Stimulated activated CD4-positive, alpha-beta T cell treated with anti-CD3 and anti-CD28 coated beads, Interleukin-15, amount 100 ng/mL, for 48 hours (primary cell): ENCODE measurements at regions not wholly inside any gene's neighbourhood (a gene's known extent, or its start where the extent isn't known, plus 50 kb on each side); places are given as distances from the start of the nearest gene placed in this dataset.

Experiments used
- DNase-seq, 2 donors: peaks; one replicate each; pipeline ENCODE4 v3.0.0-alpha.2; 2020; ENCODE audit warnings: low read depth in 2 of 2

- no peak for DNase-seq
These were observed 467.2 kb upstream of the ARGLU1 start for GRCh38 chr13:107035186-107035585.

- DNase-seq, result no peak
These were observed 466.4 kb upstream of the ARGLU1 start for GRCh38 chr13:107034236-107034872.

GRCh38 chr13:107031716-107032115 is 463.8 kb upstream of the ARGLU1 start:
- DNase-seq, result no peak

GRCh38 chr13:107028751-107029150 is 460.8 kb upstream of the ARGLU1 start:
- DNase-seq, result no peak

GRCh38 chr13:107025991-107026390 is 458.1 kb upstream of the ARGLU1 start:
- DNase-seq, result no peak

- no peak for DNase-seq
These were observed 455.4 kb upstream of the ARGLU1 start for GRCh38 chr13:107023335-107023734.

- DNase-seq, result no peak
These were observed 452.5 kb upstream of the ARGLU1 start for GRCh38 chr13:107020393-107020792.

GRCh38 chr13:107018285-107018684 is 450.3 kb upstream of the ARGLU1 start:
- no peak for DNase-seq

- DNase-seq, result no peak
These were observed 438.7 kb upstream of the ARGLU1 start for GRCh38 chr13:107006661-107007060.

GRCh38 chr13:107005577-107005976 is 437.6 kb upstream of the ARGLU1 start:
- DNase-seq, result no peak

GRCh38 chr13:107003911-107004310 is 436.0 kb upstream of the ARGLU1 start:
- DNase-seq, result no peak

GRCh38 chr13:106998664-106999063 is 430.7 kb upstream of the ARGLU1 start:
- DNase-seq, result no peak

- DNase-seq, result no peak
These were observed 429.8 kb upstream of the ARGLU1 start for GRCh38 chr13:106997696-106998095.

- DNase-seq, result no peak
These were observed 429.1 kb upstream of the ARGLU1 start for GRCh38 chr13:106996867-106997618.

GRCh38 chr13:106990594-106990993 is 422.7 kb upstream of the ARGLU1 start:
- DNase-seq, result no peak

- DNase-seq, result no peak
These were observed 421.9 kb upstream of the ARGLU1 start for GRCh38 chr13:106989876-106990275.

- no peak for DNase-seq
These were observed 419.5 kb upstream of the ARGLU1 start for GRCh38 chr13:106987427-106987785.

- DNase-seq, result no peak
These were observed 418.9 kb upstream of the ARGLU1 start for GRCh38 chr13:106986687-106987426.

- no peak for DNase-seq
These were observed 418.1 kb upstream of the ARGLU1 start for GRCh38 chr13:106986033-106986484.

- DNase-seq, result no peak
These were observed 417.5 kb upstream of the ARGLU1 start for GRCh38 chr13:106985481-106985880.

GRCh38 chr13:106981051-106981450 is 413.1 kb upstream of the ARGLU1 start:
- no peak for DNase-seq

- no peak for DNase-seq
These were observed 399.5 kb upstream of the ARGLU1 start for GRCh38 chr13:106967391-106967790.

GRCh38 chr13:106963151-106963550 is 395.2 kb upstream of the ARGLU1 start:
- no peak for DNase-seq
